SK-N-SH (cell line): ENCODE measurements at regions not wholly inside any gene's neighbourhood (a gene's known extent, or its start where the extent isn't known, plus 50 kb on each side); places are given as distances from the start of the nearest gene placed in this dataset.

Source experiments
- CTCF ChIA-PET: fragments of 300-600, 350-600 bp; formaldehyde crosslinking; extraction: SDS; loops from one replicate; lab custom pipeline; 2021; lab: Yijun Ruan, JAX
- POLR2A ChIA-PET: fragments of 350-600 bp; sonication (Branson Sonifier 250); formaldehyde crosslinking; extraction: SDS; loops from one replicate; lab custom pipeline; 2020; ENCODE audit warnings: antibody characterized with exemption, inconsistent platforms; lab: Yijun Ruan, JAX
- DNase-seq: peaks from one replicate; pipeline ENCODE4 v3.0.0; 2012
- H2AFZ ChIP-seq: fragments of 200-600 bp; sonication (generic); 2 replicates; pipeline ENCODE4 v1.8.1; 2016; ENCODE audit warnings: antibody characterized with exemption, mild to moderate bottlenecking, low read depth
- H3F3A ChIP-seq: fragments of 200-600 bp; sonication (generic); replicated peaks from 2 replicates; pipeline ENCODE3; 2016; ENCODE audit warnings: antibody characterized with exemption, mild to moderate bottlenecking; ENCODE audit not compliant: insufficient read depth
- H3K27ac ChIP-seq, 2 experiments: fragments of 200-500 bp in 1 of 2; fragments of 200-600 bp in 1 of 2; sonication (Bioruptor generic) in 1 of 2; sonication (generic), shearing (Covaris generic) in 1 of 2; 2 replicates each; pipeline versions ENCODE4 v1.5.1 to v1.6.1; 2014 to 2016; ENCODE audit warnings: low read depth in 2 of 2, inconsistent platforms in 1 of 2, low read length in 1 of 2, mild to moderate bottlenecking in 1 of 2, mixed read lengths in 1 of 2
- H3K27me3 ChIP-seq: fragments of 200-600 bp; sonication (generic), shearing (Covaris generic); 2 replicates; pipeline ENCODE4 v1.6.1; 2016; ENCODE audit warnings: mixed run types; ENCODE audit not compliant: insufficient read depth
- H3K36me3 ChIP-seq, 2 experiments: fragments of 200-500 bp in 1 of 2; fragments of 200-600 bp in 1 of 2; sonication (Bioruptor generic) in 1 of 2; sonication (generic) in 1 of 2; replicated peaks in 1 of 2; 2 replicates each; pipeline versions ENCODE3 to v1.5.1; 2014 to 2016; ENCODE audit warnings: low read length in 1 of 2, mild to moderate bottlenecking in 1 of 2; ENCODE audit not compliant: insufficient read depth in 2 of 2, control insufficient read depth in 1 of 2
- H3K4me1 ChIP-seq, 2 experiments: fragments of 200-500 bp in 1 of 2; fragments of 200-600 bp in 1 of 2; sonication (Bioruptor generic) in 1 of 2; sonication (generic), shearing (Covaris generic) in 1 of 2; 2 replicates each; pipeline versions ENCODE4 v1.5.1 to v1.6.1; 2014 to 2016; ENCODE audit warnings: low read depth in 1 of 2, low read length in 1 of 2, mixed run types in 1 of 2; ENCODE audit not compliant: insufficient read depth in 2 of 2, control insufficient read depth in 1 of 2
- H3K4me2 ChIP-seq: fragments of 200-600 bp; sonication (generic), shearing (Covaris generic); 2 replicates; pipeline ENCODE4 v1.6.1; 2017; ENCODE audit warnings: mixed run types
- H3K4me3 ChIP-seq, 2 experiments: fragments of 200-500 bp in 1 of 2; fragments of 200-600 bp in 1 of 2; sonication (Bioruptor generic) in 1 of 2; sonication (generic), shearing (Covaris generic) in 1 of 2; 2 replicates each; pipeline versions ENCODE4 v1.5.1 to v1.8.1; 2014 to 2016; ENCODE audit warnings: low read depth in 2 of 2, inconsistent platforms in 1 of 2, low read length in 1 of 2, mild to moderate bottlenecking in 1 of 2, mixed read lengths in 1 of 2, moderate library complexity in 1 of 2
- H3K79me2 ChIP-seq: fragments of 200-600 bp; sonication (generic); 2 replicates; pipeline ENCODE4 v1.8.1; 2017; ENCODE audit warnings: mild to moderate bottlenecking; ENCODE audit not compliant: insufficient read depth
- H3K9ac ChIP-seq: fragments of 200-600 bp; sonication (generic); 2 replicates; pipeline ENCODE4 v1.6.1; 2017; ENCODE audit warnings: mixed run types
- H3K9me2 ChIP-seq: fragments of 200-600 bp; sonication (generic); 2 replicates; pipeline ENCODE4 v1.6.1; 2017; ENCODE audit warnings: mixed run types
- H3K9me3 ChIP-seq: fragments of 200-600 bp; sonication (generic); 2 replicates; pipeline ENCODE4 v1.6.1; 2017; ENCODE audit warnings: mixed run types, mild to moderate bottlenecking, moderate library complexity
- H4K20me1 ChIP-seq: fragments of 200-600 bp; sonication (generic); 2 replicates; pipeline ENCODE4 v1.6.1; 2017; ENCODE audit warnings: mild to moderate bottlenecking, mixed run types; ENCODE audit not compliant: insufficient read depth
- CTCF ChIP-seq: fragments of 200-600 bp; sonication (generic); IDR thresholded peaks from 2 replicates; pipeline ENCODE4 v1.6.1; 2017; ENCODE audit warnings: antibody characterized with exemption, mild to moderate bottlenecking, moderate library complexity
- EZH2phosphoT487 ChIP-seq: fragments of 200-600 bp; sonication (generic); IDR thresholded peaks from 2 replicates; pipeline ENCODE4 v1.6.1; 2017; ENCODE audit warnings: low read depth, mixed run types, mild to moderate bottlenecking, antibody characterized with exemption, moderate library complexity, borderline replicate concordance
- FOSL2 ChIP-seq: IDR thresholded peaks from 2 replicates; pipeline ENCODE4 v1.4.0; 2012; ENCODE audit warnings: low read depth, mild to moderate bottlenecking, moderate library complexity, borderline replicate concordance
- GATA2 ChIP-seq: sonication (generic); formaldehyde crosslinking; IDR thresholded peaks from 2 replicates; pipeline ENCODE4 v1.5.0; 2020; ENCODE audit warnings: mild to moderate bottlenecking, missing genetic modification reagents
- JUND ChIP-seq: IDR thresholded peaks from 2 replicates; pipeline ENCODE4 v1.4.0; 2012
- MXI1 ChIP-seq: IDR thresholded peaks from 2 replicates; pipeline ENCODE4 v1.6.1; 2012; ENCODE audit warnings: mild to moderate bottlenecking, low read depth, low read length, improper control_type of control experiment
- NFIC ChIP-seq: IDR thresholded peaks from 2 replicates; pipeline ENCODE4 v1.4.0; 2012; ENCODE audit warnings: borderline replicate concordance
- NRF1 ChIP-seq: IDR thresholded peaks from 2 replicates; pipeline ENCODE4 v1.6.1; 2012; ENCODE audit warnings: low read depth, mild to moderate bottlenecking, low read length
- PBX3 ChIP-seq: IDR thresholded peaks from 2 replicates; pipeline ENCODE4; 2012
- RAD21 ChIP-seq: IDR thresholded peaks from 2 replicates; pipeline ENCODE4 v1.6.1; 2012; ENCODE audit warnings: mild to moderate bottlenecking, low read length
- REST ChIP-seq: IDR thresholded peaks from 2 replicates; pipeline ENCODE4 v1.6.1; 2012; ENCODE audit warnings: mild to moderate bottlenecking, low read depth, low read length, moderate library complexity
- RFX5 ChIP-seq: IDR thresholded peaks from 2 replicates; pipeline ENCODE4 v1.6.1; 2012; ENCODE audit warnings: mild to moderate bottlenecking, improper control_type of control experiment, low read length
- SIN3A ChIP-seq: IDR thresholded peaks from 2 replicates; pipeline ENCODE4 v1.6.1; 2012; ENCODE audit warnings: low read depth, mild to moderate bottlenecking, low read length, moderate library complexity, borderline replicate concordance
- TCF12 ChIP-seq: IDR thresholded peaks from 2 replicates; pipeline ENCODE4 v1.4.0; 2012
- WGBS: methylation state at CpG from one replicate; pipeline ENCODE4 v1.1.6; 2017; ENCODE audit warnings: low lambda C conversion rate; 5-methylcytosine and 5-hydroxymethylcytosine counted together
- TF ChIP-seq, protein P1 (sequence below): fragments of 150-350 bp; IDR thresholded peaks from 2 replicates; pipeline ENCODE4 v1.6.1; 2017; ENCODE audit warnings: antibody characterized with exemption, low read length, low read depth, borderline replicate concordance
- TF ChIP-seq, protein P2 (sequence below): IDR thresholded peaks from 2 replicates; pipeline ENCODE4 v1.4.0; 2012; ENCODE audit warnings: low read depth

- H3K4me2 ChIP-seq, result no peak overlapping the region
- POLR2A ChIA-PET, result no interaction called here
- no peaks in the 10 kb centered on the region for H3K36me3 ChIP-seq
- H4K20me1 ChIP-seq, result no peaks in the 10 kb centered on the region
- no peak for TF ChIP-seq GATA2
- peak; percentile 18; the same call in 1 of the 2 replicates for TF ChIP-seq CTCF
- TF ChIP-seq RAD21, result peak; percentile 38
- TF ChIP-seq, all 33 proteins: peak for 2
- H3K9me2 ChIP-seq, result no peaks in the 10 kb centered on the region; the same call in 1 of the 2 replicates
- no peaks in the 10 kb centered on the region for H3K79me2 ChIP-seq
- CTCF ChIA-PET, result no interaction called here
- H3K27me3 ChIP-seq, result no peaks in the 10 kb centered on the region
- H3K27ac ChIP-seq, result no peak overlapping the region
- H3K9me3 ChIP-seq, result no peaks in the 10 kb centered on the region
- no peak for DNase-seq
- H2AFZ ChIP-seq, result no peak overlapping the region
- H3K9ac ChIP-seq, result no peak overlapping the region
- H3K4me1 ChIP-seq, result no peaks in the 10 kb centered on the region
- 0% methylated on average over 3 of the region's 3 CpGs for WGBS
- H3F3A ChIP-seq, result no peaks in the 10 kb centered on the region
- no peak overlapping the region for H3K4me3 ChIP-seq
Measured at GRCh38 chr2:81324046-81324445, 1019.5 kb upstream of the LRRTM1 start.

GRCh38 chr2:81304154-81304830 lies 999.7 kb upstream of the LRRTM1 start:
- Histone ChIP-seq H3K4me2 (no peak overlapping the region), H3K9me3 (no peaks in the 10 kb centered on the region), H2AFZ (no peak overlapping the region), H3K36me3 (no peaks in the 10 kb centered on the region), H3K4me1 (no peaks in the 10 kb centered on the region), H3K9ac (no peak overlapping the region), H3K9me2 (no peaks in the 10 kb centered on the region), H3K27me3 (no peaks in the 10 kb centered on the region), H3K4me3 (no peak overlapping the region), H3F3A (no peaks in the 10 kb centered on the region), H3K79me2 (no peaks in the 10 kb centered on the region), H3K27ac (no peak overlapping the region), H4K20me1 (no peaks in the 10 kb centered on the region)
- POLR2A ChIA-PET, result no interaction called here
- 4% methylated on average over 9 of the region's 9 CpGs for WGBS
- no peak for DNase-seq
- CTCF ChIA-PET, result no interaction called here
- no peak for TF ChIP-seq EZH2phosphoT487
- TF ChIP-seq REST, result no peak
- no peak for TF ChIP-seq JUND
- TF ChIP-seq, protein P1, sequence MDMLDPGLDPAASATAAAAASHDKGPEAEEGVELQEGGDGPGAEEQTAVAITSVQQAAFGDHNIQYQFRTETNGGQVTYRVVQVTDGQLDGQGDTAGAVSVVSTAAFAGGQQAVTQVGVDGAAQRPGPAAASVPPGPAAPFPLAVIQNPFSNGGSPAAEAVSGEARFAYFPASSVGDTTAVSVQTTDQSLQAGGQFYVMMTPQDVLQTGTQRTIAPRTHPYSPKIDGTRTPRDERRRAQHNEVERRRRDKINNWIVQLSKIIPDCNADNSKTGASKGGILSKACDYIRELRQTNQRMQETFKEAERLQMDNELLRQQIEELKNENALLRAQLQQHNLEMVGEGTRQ, result no peak
- TF ChIP-seq MXI1, result no peak
- TF ChIP-seq RFX5, result no peak
- TF ChIP-seq CTCF, result no peak
- TF ChIP-seq NFIC, result no peak
- TF ChIP-seq PBX3, result no peak
- no peak for TF ChIP-seq NRF1
- TF ChIP-seq FOSL2, result no peak
- TF ChIP-seq, protein P2, sequence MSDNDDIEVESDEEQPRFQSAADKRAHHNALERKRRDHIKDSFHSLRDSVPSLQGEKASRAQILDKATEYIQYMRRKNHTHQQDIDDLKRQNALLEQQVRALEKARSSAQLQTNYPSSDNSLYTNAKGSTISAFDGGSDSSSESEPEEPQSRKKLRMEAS, result no peak
- TF ChIP-seq SIN3A, result no peak
- TF ChIP-seq TCF12, result no peak
